AG09309 (cell line): ENCODE measurements at regions not wholly inside any gene's neighbourhood (a gene's known extent, or its start where the extent isn't known, plus 50 kb on each side); places are given as distances from the start of the nearest gene placed in this dataset.

ENCODE experiments used
- DNase-seq: peaks from one replicate; pipeline ENCODE4 v3.0.0-alpha.2; 2010; ENCODE audit warnings: low read depth
- H3K4me3 ChIP-seq: 2 replicates; pipeline ENCODE4 v1.5.1; 2011; ENCODE audit warnings: mild to moderate bottlenecking, low read depth, low read length, moderate library complexity; ENCODE audit not compliant: control insufficient read depth
- TF ChIP-seq, protein P1 (sequence below): IDR thresholded peaks from 2 replicates; pipeline ENCODE4 v1.5.1; 2011; ENCODE audit warnings: mild to moderate bottlenecking, low read depth, low read length, inconsistent platforms; ENCODE audit not compliant: insufficient read depth, control insufficient read depth; ENCODE audit errors: missing control alignments

DNA sequence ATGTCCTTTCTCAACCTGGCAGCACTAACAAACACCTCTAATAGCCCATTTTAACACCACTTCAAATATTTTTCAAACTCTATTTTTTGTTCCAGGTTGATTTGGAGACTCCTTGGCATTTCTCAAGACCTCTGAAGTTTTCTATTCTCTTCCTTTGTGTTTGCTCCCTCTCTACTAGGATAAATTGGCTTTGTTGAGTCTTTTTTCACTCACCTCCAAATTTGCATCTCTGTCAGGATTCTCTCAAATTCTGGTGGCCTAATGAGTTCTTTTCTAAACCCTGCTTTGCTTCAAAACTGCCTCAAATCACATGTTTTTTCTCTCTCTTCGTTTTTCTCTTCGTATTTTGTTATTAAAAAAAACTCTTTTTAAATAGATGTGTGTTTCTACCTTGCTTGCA is 582.2 kb upstream of the ADGRL4 start:
- no peak overlapping the region for H3K4me3 ChIP-seq
- DNase-seq = no peak
- TF ChIP-seq, protein P1, sequence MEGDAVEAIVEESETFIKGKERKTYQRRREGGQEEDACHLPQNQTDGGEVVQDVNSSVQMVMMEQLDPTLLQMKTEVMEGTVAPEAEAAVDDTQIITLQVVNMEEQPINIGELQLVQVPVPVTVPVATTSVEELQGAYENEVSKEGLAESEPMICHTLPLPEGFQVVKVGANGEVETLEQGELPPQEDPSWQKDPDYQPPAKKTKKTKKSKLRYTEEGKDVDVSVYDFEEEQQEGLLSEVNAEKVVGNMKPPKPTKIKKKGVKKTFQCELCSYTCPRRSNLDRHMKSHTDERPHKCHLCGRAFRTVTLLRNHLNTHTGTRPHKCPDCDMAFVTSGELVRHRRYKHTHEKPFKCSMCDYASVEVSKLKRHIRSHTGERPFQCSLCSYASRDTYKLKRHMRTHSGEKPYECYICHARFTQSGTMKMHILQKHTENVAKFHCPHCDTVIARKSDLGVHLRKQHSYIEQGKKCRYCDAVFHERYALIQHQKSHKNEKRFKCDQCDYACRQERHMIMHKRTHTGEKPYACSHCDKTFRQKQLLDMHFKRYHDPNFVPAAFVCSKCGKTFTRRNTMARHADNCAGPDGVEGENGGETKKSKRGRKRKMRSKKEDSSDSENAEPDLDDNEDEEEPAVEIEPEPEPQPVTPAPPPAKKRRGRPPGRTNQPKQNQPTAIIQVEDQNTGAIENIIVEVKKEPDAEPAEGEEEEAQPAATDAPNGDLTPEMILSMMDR = no peak

DNA sequence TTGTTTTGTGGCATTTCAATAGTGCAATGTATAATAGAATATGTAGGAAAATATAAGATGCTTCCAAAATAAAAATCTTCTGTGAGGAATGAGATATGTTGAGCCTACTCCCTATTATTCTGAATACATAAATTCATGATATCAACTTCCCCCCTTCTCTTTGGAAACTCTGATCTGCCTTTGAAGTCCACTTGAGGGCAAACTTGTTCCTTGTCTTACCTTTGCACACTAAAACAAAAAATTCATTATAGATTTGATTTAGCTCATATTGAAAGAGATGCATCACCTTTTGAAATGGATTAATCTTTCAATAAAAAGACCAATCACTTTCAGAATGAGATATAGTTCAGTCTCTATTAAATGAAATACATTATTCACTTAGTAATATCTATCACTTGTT is 580.7 kb upstream of the ADGRL4 start:
- no peak overlapping the region for H3K4me3 ChIP-seq
- DNase-seq = no peak
- TF ChIP-seq, protein P1 = no peak

DNA sequence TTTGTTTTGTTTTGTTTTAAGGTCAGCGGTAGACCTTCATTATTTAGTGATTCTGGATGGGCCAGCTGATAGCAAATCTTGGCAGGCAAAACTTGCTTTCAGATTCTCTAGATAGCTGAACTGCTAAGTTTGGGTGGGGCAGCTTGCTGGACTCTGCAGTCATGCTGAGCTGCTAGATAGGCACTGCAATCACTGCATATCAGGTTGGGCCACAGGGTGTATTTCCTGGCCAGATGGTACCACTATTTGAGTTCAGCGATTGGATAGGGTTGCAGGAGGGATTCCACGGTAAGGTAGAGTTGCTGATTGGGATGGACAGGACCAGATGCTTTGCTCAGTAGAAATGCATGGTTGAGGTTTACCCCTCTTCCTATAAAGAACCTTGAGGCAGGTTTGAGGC is 579.3 kb upstream of the ADGRL4 start:
- TF ChIP-seq, protein P1 = no peak

DNA sequence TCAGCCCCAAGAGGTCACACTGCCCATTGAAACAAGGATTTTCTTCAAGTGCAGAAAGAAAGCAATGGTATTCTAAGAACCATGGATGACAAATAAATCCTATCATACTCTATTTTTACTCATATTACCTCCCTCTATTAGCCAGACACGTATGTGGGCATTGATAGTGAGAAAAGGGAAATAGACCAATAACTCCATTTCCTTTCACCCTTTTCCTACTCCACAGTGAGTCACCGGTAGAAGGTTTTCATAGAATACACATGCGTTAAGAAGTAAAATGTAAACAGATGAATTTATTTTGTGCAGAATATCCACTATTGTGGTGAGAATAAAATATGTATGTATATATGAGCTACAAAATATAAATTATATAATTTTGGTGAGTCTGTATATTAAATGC is 568.9 kb upstream of the ADGRL4 start:
- TF ChIP-seq, protein P1 = no peak
- H3K4me3 ChIP-seq = no peak overlapping the region
- DNase-seq = no peak

More for the DNA sequence above, 579.3 kb upstream of the ADGRL4 start:
- DNase-seq = no peak
- H3K4me3 ChIP-seq = no peak overlapping the region

DNA sequence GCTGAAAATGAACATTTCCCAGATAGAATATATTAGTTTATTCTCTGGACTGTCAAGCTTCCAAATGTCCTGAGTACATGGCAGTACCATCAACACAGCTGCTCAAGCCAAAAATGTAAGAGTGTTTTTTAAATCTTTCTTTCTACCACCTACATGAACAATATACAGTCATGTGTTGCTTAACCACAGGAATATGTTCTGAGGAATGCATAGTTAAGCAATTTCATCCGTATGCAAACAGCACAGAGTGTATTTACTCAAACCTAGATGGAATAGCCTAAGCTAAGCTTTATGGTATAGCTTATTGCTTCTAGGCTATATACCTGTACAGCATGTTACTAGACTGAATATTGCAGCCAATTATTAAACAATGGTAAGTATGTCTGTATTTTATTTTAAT is 561.9 kb upstream of the ADGRL4 start:
- TF ChIP-seq, protein P1 = no peak
- DNase-seq = no peak
- H3K4me3 ChIP-seq = no peak overlapping the region

DNA sequence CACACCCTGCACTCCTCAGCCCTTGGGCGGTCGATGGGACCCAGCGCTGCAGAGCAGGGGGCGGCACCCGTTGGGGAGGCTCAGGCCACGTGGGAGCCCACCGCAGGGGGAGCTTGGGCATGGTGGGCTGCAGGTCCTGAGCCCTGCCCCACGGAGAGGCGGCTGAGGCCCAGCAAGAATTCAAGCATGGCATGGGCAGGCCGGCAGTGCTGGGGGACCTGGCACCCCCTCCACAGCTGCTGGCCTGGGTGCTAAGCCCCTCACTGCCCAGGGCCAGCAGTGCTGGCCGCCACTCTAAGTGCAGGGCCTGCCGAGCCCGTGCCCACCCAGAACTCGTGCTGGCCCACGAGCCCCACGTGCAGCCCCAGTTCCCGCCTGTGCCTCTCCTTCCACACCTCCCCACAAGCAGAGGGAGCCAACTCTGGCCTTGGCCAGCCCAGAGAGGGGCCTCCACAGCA is 555.0 kb upstream of the ADGRL4 start:
- TF ChIP-seq, protein P1 = no peak
- no peak overlapping the region for H3K4me3 ChIP-seq
- no peak for DNase-seq

DNA sequence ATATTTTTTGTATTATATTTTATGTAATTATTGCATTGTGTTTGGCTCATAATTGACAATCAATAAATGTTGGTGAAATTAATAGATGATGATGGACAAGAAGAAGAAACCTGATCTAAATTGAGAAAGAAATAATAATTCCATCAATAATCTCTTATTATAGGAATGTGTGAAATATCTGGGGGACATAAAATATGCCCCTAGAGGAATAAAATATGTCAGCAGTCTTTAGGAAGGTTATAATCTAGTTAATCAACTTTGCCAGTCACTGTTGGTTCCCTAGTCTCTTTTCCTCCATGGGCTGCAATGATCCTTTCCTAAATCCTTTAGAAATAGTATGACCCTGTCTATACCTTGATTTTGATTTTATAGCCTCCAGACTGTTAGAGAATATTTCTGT is 549.7 kb upstream of the ADGRL4 start:
- TF ChIP-seq, protein P1 = no peak
- DNase-seq = no peak
- no peak overlapping the region for H3K4me3 ChIP-seq
